Fibroblast of lung (primary cell): ENCODE measurements at regions not wholly inside any gene's neighbourhood (a gene's known extent, or its start where the extent isn't known, plus 50 kb on each side); places are given as distances from the start of the nearest gene placed in this dataset.

Experiments
- DNase-seq, 2 donors: peaks; one replicate each; pipeline versions ENCODE4 v3.0.0 to v3.0.0-alpha.2; 2010; ENCODE audit warnings: low read depth in 2 of 2
- H2AFZ ChIP-seq: 2 replicates; pipeline ENCODE4 v1.5.1; 2012; ENCODE audit warnings: low read length, control low read depth, inconsistent platforms
- H3K27ac ChIP-seq: 2 replicates; pipeline ENCODE4 v1.5.1; 2011; ENCODE audit warnings: low read length, control low read depth; ENCODE audit not compliant: insufficient read depth
- H3K27me3 ChIP-seq: 2 replicates; pipeline ENCODE4 v1.5.1; 2011; ENCODE audit warnings: mild to moderate bottlenecking, low read length; ENCODE audit not compliant: control insufficient read depth, insufficient read depth
- H3K36me3 ChIP-seq: 2 replicates; pipeline ENCODE4 v1.5.1; 2011; ENCODE audit warnings: low read length; ENCODE audit not compliant: control insufficient read depth, insufficient read depth
- H3K4me1 ChIP-seq: 2 replicates; pipeline ENCODE4 v1.5.1; 2011; ENCODE audit warnings: low read length; ENCODE audit not compliant: control insufficient read depth, insufficient read depth; ENCODE audit errors: extremely low read depth
- H3K4me2 ChIP-seq: 2 replicates; pipeline ENCODE4 v1.5.1; 2011; ENCODE audit warnings: low read length, control low read depth; ENCODE audit not compliant: insufficient read depth; ENCODE audit errors: extremely low read depth
- H3K4me3 ChIP-seq, 4 experiments: fragments of 200-600 bp in 1 of 4; sonication (generic) in 1 of 4; replicated peaks in 1 of 4; 2 replicates each; pipeline ENCODE4 v1.5.1; 2011 to 2016; ENCODE audit warnings: low read length in 4 of 4, low read depth in 3 of 4, mild to moderate bottlenecking in 3 of 4, control low read depth in 2 of 4, inconsistent platforms in 1 of 4, mixed read lengths in 1 of 4; ENCODE audit not compliant: insufficient read depth in 1 of 4; ENCODE audit errors: control extremely low read depth in 1 of 4
- H3K79me2 ChIP-seq: 2 replicates; pipeline ENCODE4 v1.5.1; 2012; ENCODE audit warnings: mild to moderate bottlenecking, low read length, inconsistent platforms; ENCODE audit not compliant: control insufficient read depth, insufficient read depth
- H3K9ac ChIP-seq: 2 replicates; pipeline ENCODE4 v1.5.1; 2011; ENCODE audit warnings: mild to moderate bottlenecking, low read length, control low read depth; ENCODE audit not compliant: insufficient read depth
- H3K9me3 ChIP-seq: 2 replicates; pipeline ENCODE4 v1.5.1; 2012; ENCODE audit warnings: low read depth, low read length; ENCODE audit not compliant: control insufficient read depth, insufficient read depth
- H4K20me1 ChIP-seq: 2 replicates; pipeline ENCODE4 v1.5.1; 2011; ENCODE audit warnings: low read length; ENCODE audit not compliant: control insufficient read depth, insufficient read depth; ENCODE audit errors: extremely low read depth
- CTCF ChIP-seq, 2 donors: IDR thresholded peaks in 1 of 2; conservative IDR thresholded peaks in 1 of 2; 1 replicate in 1 of 2; 2 replicates in 1 of 2; pipeline ENCODE4 v1.5.1; 2011 to 2012; ENCODE audit warnings: low read length in 2 of 2, control low read depth in 1 of 2, inconsistent platforms in 1 of 2, low read depth in 1 of 2, mild to moderate bottlenecking in 1 of 2
- EZH2 ChIP-seq: IDR thresholded peaks from 2 replicates; pipeline ENCODE4 v1.5.1; 2012; ENCODE audit warnings: low read length, control low read depth, mild to moderate bottlenecking; ENCODE audit errors: missing control alignments

GRCh38 chr10:131431533-131431932 is 120.0 kb upstream of the TCERG1L start:
- Histone ChIP-seq H2AFZ (no peak overlapping the region), H3K4me3 (no peak overlapping the region), H3K79me2 (no peaks in the 10 kb centered on the region), H3K27ac (no peak overlapping the region), H3K36me3 (no peaks in the 10 kb centered on the region), H3K4me2 (no peak overlapping the region), H3K9ac (no peak overlapping the region), H3K9me3 (no peaks in the 10 kb centered on the region), H3K27me3 (no peaks in the 10 kb centered on the region), H4K20me1 (no peaks in the 10 kb centered on the region), H3K4me1 (no peaks in the 10 kb centered on the region)
- TF ChIP-seq CTCF (conservative IDR thresholded peaks at IDR 0.05 in 1 of 2, IDR thresholded peaks at IDR 0.05 in 1 of 2; ENCODE audit: low read depth in 1 of 2, low read length in 2 of 2) (no peak), EZH2 (no peak)
- DNase-seq: no peak

- no peak overlapping the region for H3K4me3 ChIP-seq
- no peak overlapping the region for H3K9ac ChIP-seq
- H3K4me2 ChIP-seq: no peak overlapping the region
- H3K9me3 ChIP-seq: no peaks in the 10 kb centered on the region
- H4K20me1 ChIP-seq: no peaks in the 10 kb centered on the region
- TF ChIP-seq EZH2: no peak
- no peak for TF ChIP-seq CTCF (conservative IDR thresholded peaks at IDR 0.05 in 1 of 2, IDR thresholded peaks at IDR 0.05 in 1 of 2; ENCODE audit: low read depth in 1 of 2, low read length in 2 of 2)
- no peak overlapping the region for H3K27ac ChIP-seq
- no peak for DNase-seq
- no peaks in the 10 kb centered on the region for H3K79me2 ChIP-seq
- no peaks in the 10 kb centered on the region for H3K27me3 ChIP-seq
- H2AFZ ChIP-seq: no peak overlapping the region
- H3K4me1 ChIP-seq: no peaks in the 10 kb centered on the region
- no peaks in the 10 kb centered on the region for H3K36me3 ChIP-seq
These were observed 120.6 kb upstream of the TCERG1L start for GRCh38 chr10:131431978-131432690.

GRCh38 chr10:131433568-131433967 is 122.0 kb upstream of the TCERG1L start:
- Histone ChIP-seq H3K4me3 (no peak overlapping the region), H2AFZ (no peak overlapping the region), H3K27ac (no peak overlapping the region), H3K4me1 (no peaks in the 10 kb centered on the region), H3K27me3 (no peaks in the 10 kb centered on the region), H3K4me2 (no peak overlapping the region), H3K79me2 (no peaks in the 10 kb centered on the region), H3K9me3 (no peaks in the 10 kb centered on the region), H3K36me3 (no peaks in the 10 kb centered on the region), H4K20me1 (no peaks in the 10 kb centered on the region), H3K9ac (no peak overlapping the region)
- no peak for DNase-seq
- no peak for TF ChIP-seq CTCF (conservative IDR thresholded peaks at IDR 0.05 in 1 of 2, IDR thresholded peaks at IDR 0.05 in 1 of 2; ENCODE audit: low read depth in 1 of 2, low read length in 2 of 2)
- TF ChIP-seq EZH2: no peak
